Endothelial cell of umbilical vein (primary cell): ENCODE measurements at regions not wholly inside any gene's neighbourhood (a gene's known extent, or its start where the extent isn't known, plus 50 kb on each side); places are given as distances from the start of the nearest gene placed in this dataset.

ENCODE experiments used
- BruUV-seq: library from RNA; stranded (reverse); fragments of 400-500 nt; replicated peaks from 2 replicates; lab custom pipeline; 2021; lab: Mats Ljungman, UMichigan
- CTCF ChIA-PET: fragments of 300-600, 350-600 bp; sonication (Branson Sonifier 250); formaldehyde crosslinking; loops from one replicate; lab custom pipeline; 2021; ENCODE audit warnings: antibody characterized with exemption, inconsistent platforms; lab: Charles Lee
- POLR2A ChIA-PET: fragments of 300-600, 350-600 bp; sonication (Branson Sonifier 250); formaldehyde crosslinking; loops from one replicate; lab custom pipeline; 2021; ENCODE audit warnings: antibody characterized with exemption, inconsistent platforms; lab: Charles Lee
- DNase-seq: peaks from one replicate; pipeline ENCODE4 v3.0.0-alpha.2; 2011; ENCODE audit warnings: low read depth, low spot score
- FAIRE-seq: peaks from 2 replicates; lab custom pipeline; 2011; peaks lifted over from hg19 to GRCh38; lab: Jason Lieb, UNC
- H2AFZ ChIP-seq: 2 replicates; pipeline ENCODE4 v1.6.0; 2012; ENCODE audit warnings: low read depth, low read length, control low read depth, inconsistent platforms
- H3K27ac ChIP-seq: 2 replicates; pipeline ENCODE4 v1.5.1; 2011; ENCODE audit warnings: low read depth, mild to moderate bottlenecking, control low read depth, low read length, moderate library complexity; ENCODE audit not compliant: insufficient read depth
- H3K27me3 ChIP-seq, 2 experiments: 2 replicates each; pipeline versions ENCODE4 v1.6.0 to v1.6.1; 2011; ENCODE audit warnings: low read length in 2 of 2, mixed read lengths in 1 of 2; ENCODE audit not compliant: control insufficient read depth in 2 of 2, insufficient read depth in 2 of 2
- H3K36me3 ChIP-seq, 2 experiments: 2 replicates in 1 of 2; 3 replicates in 1 of 2; pipeline ENCODE4 v1.5.1; 2011; ENCODE audit warnings: low read length in 2 of 2, mild to moderate bottlenecking in 1 of 2, moderate library complexity in 1 of 2; ENCODE audit not compliant: control insufficient read depth in 2 of 2, insufficient read depth in 2 of 2; ENCODE audit errors: extremely low read depth in 1 of 2
- H3K4me1 ChIP-seq: 3 replicates; pipeline ENCODE4 v1.5.1; 2011; ENCODE audit warnings: mild to moderate bottlenecking, low read length; ENCODE audit not compliant: control insufficient read depth, insufficient read depth; ENCODE audit errors: extremely low read depth
- H3K4me2 ChIP-seq: 2 replicates; pipeline ENCODE4 v1.6.1; 2011; ENCODE audit warnings: low read length, control low read depth, mixed read lengths; ENCODE audit not compliant: insufficient read depth
- H3K4me3 ChIP-seq, 3 experiments: fragments of 200-600 bp in 1 of 3; sonication (generic), shearing (Covaris generic) in 1 of 3; replicated peaks in 1 of 3; 2 replicates each; pipeline ENCODE4 v1.5.1; 2011 to 2016; ENCODE audit warnings: control low read depth in 3 of 3, low read length in 3 of 3, mild to moderate bottlenecking in 2 of 3, inconsistent platforms in 1 of 3, low read depth in 1 of 3, moderate library complexity in 1 of 3; ENCODE audit not compliant: insufficient read depth in 1 of 3
- H3K79me2 ChIP-seq: 2 replicates; pipeline ENCODE4 v1.6.0; 2012; ENCODE audit warnings: low read length, inconsistent platforms; ENCODE audit not compliant: control insufficient read depth, insufficient read depth
- H3K9ac ChIP-seq: replicated peaks from 2 replicates; pipeline ENCODE3; 2011; ENCODE audit warnings: low read length, control low read depth; ENCODE audit not compliant: insufficient read depth; ENCODE audit errors: extremely low read depth
- H3K9me1 ChIP-seq: replicated peaks from 3 replicates; pipeline ENCODE4 v1.6.0; 2011; ENCODE audit warnings: mild to moderate bottlenecking, low read length; ENCODE audit not compliant: control insufficient read depth, insufficient read depth; ENCODE audit errors: extremely low read depth
- H3K9me3 ChIP-seq: replicated peaks from 2 replicates; pipeline ENCODE4 v1.5.1; 2012; ENCODE audit warnings: low read length, inconsistent platforms; ENCODE audit not compliant: control insufficient read depth, insufficient read depth
- H4K20me1 ChIP-seq: replicated peaks from 2 replicates; pipeline ENCODE3; 2011; ENCODE audit warnings: mild to moderate bottlenecking, low read length; ENCODE audit not compliant: control insufficient read depth, insufficient read depth; ENCODE audit errors: extremely low read depth
- CTCF ChIP-seq, 2 donors: IDR thresholded peaks; 1 replicate in 1 of 2; 2 replicates in 1 of 2; pipeline ENCODE4 v1.5.1; 2011; ENCODE audit warnings: low read length in 2 of 2, mild to moderate bottlenecking in 2 of 2, moderate library complexity in 2 of 2, control low read depth in 1 of 2, inconsistent platforms in 1 of 2, low read depth in 1 of 2; ENCODE audit not compliant: insufficient read depth in 1 of 2; ENCODE audit errors: extremely low read depth in 1 of 2
- EZH2 ChIP-seq: IDR thresholded peaks from 2 replicates; pipeline ENCODE4 v1.6.1; 2012; ENCODE audit warnings: borderline replicate concordance, low read depth, mild to moderate bottlenecking, moderate library complexity, low read length, inconsistent platforms; ENCODE audit not compliant: severe bottlenecking
- FOS ChIP-seq: IDR thresholded peaks from 2 replicates; pipeline ENCODE4 v1.6.1; 2011; ENCODE audit warnings: mild to moderate bottlenecking, low read length, moderate library complexity, borderline replicate concordance; ENCODE audit not compliant: insufficient read depth
- GATA2 ChIP-seq: IDR thresholded peaks from 2 replicates; pipeline ENCODE4 v1.7.0; 2011; ENCODE audit warnings: low read depth, mild to moderate bottlenecking, moderate library complexity, mixed read lengths, low read length; ENCODE audit not compliant: insufficient read length, insufficient read depth
- JUN ChIP-seq: IDR thresholded peaks from 2 replicates; pipeline ENCODE4 v1.6.1; 2011; ENCODE audit warnings: borderline replicate concordance, low read depth; ENCODE audit not compliant: insufficient read length, insufficient read depth
- MAX ChIP-seq: IDR thresholded peaks from 2 replicates; pipeline ENCODE4 v1.6.1; 2011; ENCODE audit not compliant: insufficient read depth, insufficient read length
- MYC ChIP-seq: IDR thresholded peaks from one replicate; pipeline ENCODE4 v1.6.1; 2011; ENCODE audit warnings: mild to moderate bottlenecking, low read depth, low read length
- POLR2A ChIP-seq: IDR thresholded peaks from 2 replicates; pipeline ENCODE4 v1.6.1; 2012; ENCODE audit warnings: low read depth, mild to moderate bottlenecking, control low read depth, low read length
- POLR2AphosphoS5 ChIP-seq: IDR thresholded peaks from 2 replicates; pipeline ENCODE4 v1.6.1; 2012; ENCODE audit warnings: low read depth, mild to moderate bottlenecking, control low read depth, low read length, moderate library complexity; ENCODE audit not compliant: insufficient read depth
- dilution Hi-C: fragments of 300-500 bp; cut with MboI; formaldehyde crosslinking; loops from one replicate; pipeline ENCODE4 v1.15.0; 2019; ENCODE audit warnings: low sequenced_read_pairs; ENCODE audit not compliant: extremely low pct_ligation_motif_present
- intact Hi-C: fragments of 100-400 bp; cut with micrococcal nuclease; formaldehyde crosslinking; loops from one replicate; pipeline ENCODE4 v1.10.0; 2022

- Histone ChIP-seq H3K27ac (no peak overlapping the region), H3K27me3 (peaks cover 4 to 12% of the 10 kb centered on the region in 2 experiments), H3K79me2 (no peaks in the 10 kb centered on the region), H3K4me2 (no peak overlapping the region), H3K4me1 (no peaks in the 10 kb centered on the region), H3K9ac (no peak overlapping the region), H2AFZ (no peak overlapping the region), H3K9me1 (no peaks in the 10 kb centered on the region), H3K36me3 (no peaks in the 10 kb centered on the region), H4K20me1 (no peaks in the 10 kb centered on the region), H3K4me3 (no peak overlapping the region), H3K9me3 (no peaks in the 10 kb centered on the region)
- POLR2A ChIA-PET = no interaction called here
- intact Hi-C loops = no loop called here
- BruUV-seq = no TSS peak
- FAIRE-seq (no peak), DNase-seq (no peak)
- TF ChIP-seq JUN = no peak
- no peak for TF ChIP-seq EZH2
- no peak for TF ChIP-seq POLR2AphosphoS5
- no peak for TF ChIP-seq POLR2A
- TF ChIP-seq MYC = no peak
- no peak for TF ChIP-seq CTCF (IDR thresholded peaks at IDR 0.05; ENCODE audit: extremely low read depth in 1 of 2, insufficient read depth in 1 of 2, low read depth in 1 of 2, low read length in 2 of 2)
- TF ChIP-seq MAX = no peak
- no peak for TF ChIP-seq FOS
- no peak for TF ChIP-seq GATA2
- CTCF ChIA-PET = interaction anchor here (1.4 to 1.7 kb wide), 2 partner anchors 15 to 291 kb away, joined by 3 to 8 read pairs; no protein-coding TSS in a partner anchor
- dilution Hi-C loops = no loop called here
Measured at GRCh38 chr20:43825581-43825980, 89.1 kb upstream of the TOX2 start.
